SK-N-MC (cell line): ENCODE measurements at regions not wholly inside any gene's neighbourhood (a gene's known extent, or its start where the extent isn't known, plus 50 kb on each side); places are given as distances from the start of the nearest gene placed in this dataset.

Source experiments
- EZH2 ChIP-seq: fragments of 200-600 bp; sonication (generic); IDR thresholded peaks from one replicate; pipeline ENCODE4 v1.6.1; 2017; ENCODE audit warnings: antibody characterized with exemption
- POLR2AphosphoS5 ChIP-seq: IDR thresholded peaks from 2 replicates; pipeline ENCODE4 v1.6.1; 2012; ENCODE audit warnings: mild to moderate bottlenecking, low read depth, low read length, borderline replicate concordance

DNA sequence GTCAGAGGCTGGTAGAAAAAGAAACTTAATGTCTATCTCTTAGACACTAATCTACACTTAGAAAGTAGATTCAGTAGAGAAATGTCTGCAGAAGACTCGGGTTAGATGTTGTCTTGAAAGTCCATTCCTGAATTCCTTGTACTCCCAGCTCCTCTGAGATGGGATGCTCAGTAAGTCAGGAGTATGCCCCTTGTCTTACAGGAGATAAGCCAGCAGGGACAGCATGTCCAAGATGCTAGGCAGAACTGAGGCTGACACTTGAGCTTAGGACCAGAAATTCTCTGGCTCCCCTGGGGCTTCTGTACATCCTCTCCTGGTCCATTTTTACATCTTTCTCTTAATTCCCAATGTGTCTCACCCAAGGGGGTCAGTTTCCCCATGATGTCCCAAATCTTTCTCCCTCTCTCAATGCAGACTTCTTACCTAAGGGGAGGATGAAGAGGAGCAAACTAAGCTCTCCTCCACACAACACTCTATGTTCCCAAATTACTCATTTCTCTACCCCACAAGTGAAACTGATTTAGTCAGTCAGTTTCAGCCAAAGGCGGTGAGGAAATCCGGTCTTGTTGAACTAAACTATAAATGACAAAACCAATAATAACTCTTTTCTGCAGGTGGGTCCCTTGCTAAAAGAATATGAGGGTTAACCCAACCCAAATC lies 558.2 kb upstream of the DIPK2B start:
- no peak for TF ChIP-seq EZH2
- no peak for TF ChIP-seq POLR2AphosphoS5
